Hepatocyte (in vitro differentiated cells): ENCODE measurements at regions not wholly inside any gene's neighbourhood (a gene's known extent, or its start where the extent isn't known, plus 50 kb on each side); places are given as distances from the start of the nearest gene placed in this dataset.

ENCODE experiments used
- DNase-seq: peaks from one replicate; pipeline ENCODE4 v3.0.0-alpha.2; 2016; ENCODE audit warnings: low spot score
- H2AFZ ChIP-seq: fragments of 200-600 bp; sonication (generic); 2 replicates; pipeline ENCODE4 v1.6.0; 2016; ENCODE audit warnings: antibody characterized with exemption, mild to moderate bottlenecking
- H3K27ac ChIP-seq: fragments of 200-600 bp; sonication (generic); 2 replicates; pipeline ENCODE4 v1.5.1; 2016; ENCODE audit warnings: mild to moderate bottlenecking
- H3K27me3 ChIP-seq: fragments of 200-600 bp; sonication (generic); 2 replicates; pipeline ENCODE4 v1.6.1; 2016
- H3K36me3 ChIP-seq: fragments of 200-600 bp; sonication (generic); replicated peaks from 2 replicates; pipeline ENCODE4 v1.5.1; 2016; ENCODE audit warnings: low read depth; ENCODE audit not compliant: insufficient read depth
- H3K4me1 ChIP-seq: fragments of 200-600 bp; sonication (generic); 2 replicates; pipeline ENCODE4 v1.5.1; 2016; ENCODE audit warnings: mild to moderate bottlenecking, moderate library complexity; ENCODE audit not compliant: insufficient read depth
- H3K4me2 ChIP-seq: fragments of 200-600 bp; sonication (generic); 2 replicates; pipeline ENCODE4 v1.6.0; 2016
- H3K4me3 ChIP-seq: fragments of 200-600 bp; sonication (generic); 2 replicates; pipeline ENCODE4 v1.5.1; 2016; ENCODE audit warnings: mild to moderate bottlenecking
- H3K79me2 ChIP-seq: fragments of 200-600 bp; sonication (generic); 2 replicates; pipeline ENCODE4 v1.6.0; 2017; ENCODE audit warnings: mild to moderate bottlenecking
- H3K9me2 ChIP-seq: fragments of 200-600 bp; sonication (generic); replicated peaks from 2 replicates; pipeline ENCODE4 v1.6.0; 2017; ENCODE audit warnings: mild to moderate bottlenecking; ENCODE audit not compliant: insufficient read depth
- H3K9me3 ChIP-seq: fragments of 200-600 bp; sonication (generic); 2 replicates; pipeline ENCODE4 v1.5.1; 2016; ENCODE audit warnings: low read depth, mild to moderate bottlenecking
- H4K20me1 ChIP-seq: fragments of 200-600 bp; sonication (generic); 2 replicates; pipeline ENCODE4 v1.6.0; 2016; ENCODE audit warnings: mild to moderate bottlenecking; ENCODE audit not compliant: insufficient read depth, poor library complexity, severe bottlenecking
- CTCF ChIP-seq: fragments of 200-600 bp; sonication (generic); IDR thresholded peaks from 2 replicates; pipeline ENCODE4 v1.5.1; 2016; ENCODE audit warnings: antibody characterized with exemption, mild to moderate bottlenecking; ENCODE audit not compliant: poor library complexity
- EZH2 ChIP-seq: fragments of 200-600 bp; sonication (generic); IDR thresholded peaks from 2 replicates; pipeline ENCODE4 v1.6.1; 2016; ENCODE audit warnings: antibody characterized with exemption, mild to moderate bottlenecking, borderline replicate concordance
- EZH2phosphoT487 ChIP-seq: fragments of 200-600 bp; sonication (generic); IDR thresholded peaks from one replicate; pipeline ENCODE4 v1.6.1; 2018; ENCODE audit warnings: antibody characterized with exemption, mild to moderate bottlenecking, low read depth, moderate library complexity; ENCODE audit not compliant: unreplicated experiment, severe bottlenecking
- WGBS: methylation state at CpG from one replicate; pipeline ENCODE4 v1.1.6; 2016; ENCODE audit warnings: low lambda C conversion rate; ENCODE audit errors: missing lambda C conversion rate; 5-methylcytosine and 5-hydroxymethylcytosine counted together

GRCh38 chr11:135069890-135070289 lies 657.8 kb upstream of the B3GAT1 start:
- no peak for DNase-seq
- H3K4me3 ChIP-seq = no peak overlapping the region
- WGBS = 63% methylated on average over 4 of the region's 4 CpGs
- H3K4me2 ChIP-seq = no peak overlapping the region
- H3K9me3 ChIP-seq = no peaks in the 10 kb centered on the region
- no peak overlapping the region for H2AFZ ChIP-seq
- no peak for TF ChIP-seq EZH2
- no peak for TF ChIP-seq EZH2phosphoT487
- TF ChIP-seq CTCF = no peak
- no peaks in the 10 kb centered on the region for H4K20me1 ChIP-seq
- no peaks in the 10 kb centered on the region for H3K79me2 ChIP-seq
- H3K4me1 ChIP-seq = no peaks in the 10 kb centered on the region
- no peaks in the 10 kb centered on the region for H3K36me3 ChIP-seq
- no peaks in the 10 kb centered on the region for H3K9me2 ChIP-seq
- H3K27ac ChIP-seq = no peak overlapping the region
- H3K27me3 ChIP-seq = no peaks in the 10 kb centered on the region

GRCh38 chr11:135069063-135069462 lies 657.0 kb upstream of the B3GAT1 start:
- H3K36me3 ChIP-seq = no peaks in the 10 kb centered on the region
- H3K9me2 ChIP-seq = no peaks in the 10 kb centered on the region
- no peak overlapping the region for H3K27ac ChIP-seq
- no peaks in the 10 kb centered on the region for H3K79me2 ChIP-seq
- no peak overlapping the region for H3K4me2 ChIP-seq
- H2AFZ ChIP-seq = no peak overlapping the region
- no peaks in the 10 kb centered on the region for H3K27me3 ChIP-seq
- no peaks in the 10 kb centered on the region for H4K20me1 ChIP-seq
- WGBS = 89% methylated on average over 11 of the region's 11 CpGs
- TF ChIP-seq EZH2phosphoT487 (no peak), CTCF (no peak), EZH2 (no peak)
- H3K4me3 ChIP-seq = no peak overlapping the region
- no peak for DNase-seq
- H3K4me1 ChIP-seq = no peaks in the 10 kb centered on the region
- no peaks in the 10 kb centered on the region for H3K9me3 ChIP-seq

- no peak for DNase-seq
- Histone ChIP-seq H3K79me2 (no peaks in the 10 kb centered on the region), H2AFZ (no peak overlapping the region), H3K4me2 (no peak overlapping the region), H3K36me3 (no peaks in the 10 kb centered on the region), H3K27me3 (no peaks in the 10 kb centered on the region), H3K9me2 (no peaks in the 10 kb centered on the region), H3K27ac (no peak overlapping the region), H3K9me3 (no peaks in the 10 kb centered on the region), H3K4me1 (no peaks in the 10 kb centered on the region), H3K4me3 (no peak overlapping the region), H4K20me1 (no peaks in the 10 kb centered on the region)
- WGBS = 89% methylated on average over 5 of the region's 5 CpGs
- TF ChIP-seq EZH2 (no peak), EZH2phosphoT487 (no peak), CTCF (no peak)
These were observed 651.0 kb upstream of the B3GAT1 start for GRCh38 chr11:135062994-135063393.

- H3K27ac ChIP-seq = no peak overlapping the region
- no peaks in the 10 kb centered on the region for H3K27me3 ChIP-seq
- no peak for DNase-seq
- no peaks in the 10 kb centered on the region for H3K9me3 ChIP-seq
- TF ChIP-seq EZH2phosphoT487 (no peak), CTCF (no peak), EZH2 (no peak)
- no peaks in the 10 kb centered on the region for H3K79me2 ChIP-seq
- no peaks in the 10 kb centered on the region for H3K36me3 ChIP-seq
- no peak overlapping the region for H3K4me3 ChIP-seq
- WGBS = 85% methylated on average over 2 of the region's 2 CpGs
- H3K4me1 ChIP-seq = no peaks in the 10 kb centered on the region
- no peaks in the 10 kb centered on the region for H4K20me1 ChIP-seq
- no peaks in the 10 kb centered on the region for H3K9me2 ChIP-seq
- no peak overlapping the region for H2AFZ ChIP-seq
- H3K4me2 ChIP-seq = no peak overlapping the region
These were observed 649.1 kb upstream of the B3GAT1 start for GRCh38 chr11:135061166-135061565.
